UCSD-AML1 (cell line): ENCODE measurements at regions not wholly inside any gene's neighbourhood (a gene's known extent, or its start where the extent isn't known, plus 50 kb on each side); places are given as distances from the start of the nearest gene placed in this dataset.

Source experiments
- DNase-seq: peaks from one replicate; lab custom pipeline; 2025; ENCODE audit not compliant: unreplicated experiment; lab: John Stamatoyannopoulos, UW

DNA sequence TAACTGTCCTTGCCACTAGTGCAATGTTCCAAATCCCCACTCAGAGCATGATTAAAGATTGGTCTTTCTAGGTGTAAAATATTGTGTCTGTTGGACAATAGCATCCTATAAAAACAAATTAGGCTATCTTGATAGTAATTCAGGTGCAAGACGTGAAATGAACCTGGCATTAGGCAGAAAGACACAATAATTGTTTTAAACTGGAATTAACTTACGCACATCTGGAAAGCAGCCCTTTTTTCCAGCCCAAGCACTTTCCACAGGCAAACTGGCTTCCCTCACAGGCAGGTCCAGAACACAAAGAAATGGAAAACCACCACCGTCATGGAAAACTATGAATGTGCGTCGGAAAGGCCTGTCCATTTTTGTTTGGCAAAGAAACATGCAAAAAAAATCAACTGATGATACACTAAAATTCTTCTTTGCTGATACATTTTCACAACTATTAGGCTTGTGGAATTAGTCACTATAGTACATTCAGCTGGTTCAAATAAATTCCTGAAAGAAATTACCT, 474.7 kb upstream of the IL12A start:
- no peak for DNase-seq

GRCh38 chr3:159517105-159517504, 471.5 kb upstream of the IL12A start:
- no peak for DNase-seq

DNA sequence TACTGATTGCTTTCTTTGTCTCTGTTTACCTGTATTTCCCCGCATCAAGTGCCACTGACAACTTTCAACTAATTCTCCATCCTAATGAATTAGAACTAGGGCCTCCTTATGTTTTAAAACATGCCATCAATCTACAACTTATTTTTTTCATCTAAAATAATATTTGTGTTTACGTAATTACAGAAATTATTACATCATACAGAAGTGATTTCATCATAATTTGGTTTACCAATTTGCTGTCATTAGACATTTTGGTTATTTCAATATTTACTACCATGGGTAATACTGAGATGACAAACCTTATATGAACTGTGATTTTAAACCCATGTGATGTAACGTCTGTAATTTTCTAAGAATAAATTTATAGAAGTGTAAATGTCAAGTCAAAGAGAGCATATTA, 468.0 kb upstream of the IL12A start:
- DNase-seq: no peak

- DNase-seq: no peak
These were observed 466.4 kb upstream of the IL12A start for GRCh38 chr3:159522276-159522675.

DNA sequence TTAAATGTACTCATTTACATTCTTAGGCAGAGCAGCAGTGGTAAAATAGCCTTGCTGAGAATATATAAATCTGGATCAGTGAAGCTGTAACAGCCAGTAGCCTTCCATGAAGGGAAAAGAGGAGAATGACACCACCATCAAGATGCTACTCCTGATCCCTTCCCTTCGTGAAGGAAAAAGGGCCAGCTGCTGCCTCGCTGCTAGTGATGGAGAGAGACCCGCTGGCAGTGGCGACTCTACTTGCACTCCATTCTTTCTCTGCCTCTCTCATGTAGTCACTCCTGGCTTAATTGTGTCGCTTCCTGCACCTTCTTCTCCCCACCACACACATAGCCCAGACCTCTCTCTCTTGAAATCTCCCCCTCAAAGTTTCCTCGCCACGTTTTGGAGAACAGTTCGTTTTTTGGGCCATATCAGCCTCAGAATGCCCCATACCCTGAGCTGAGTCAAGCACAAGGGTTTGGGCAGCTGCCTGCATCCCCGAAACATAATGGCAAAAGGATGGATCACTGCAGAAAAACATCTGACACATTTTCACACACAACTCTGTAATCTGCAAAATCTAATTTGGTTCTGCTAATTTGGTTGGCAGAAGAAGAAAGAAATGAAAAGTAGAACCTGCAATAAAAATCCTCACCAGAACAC, 460.3 kb upstream of the IL12A start:
- no peak for DNase-seq

- no peak for DNase-seq
These were observed 456.1 kb upstream of the IL12A start for GRCh38 chr3:159532577-159532976.

- DNase-seq: no peak
These were observed 454.1 kb upstream of the IL12A start for GRCh38 chr3:159534496-159534895.

GRCh38 chr3:159536876-159537275, 451.8 kb upstream of the IL12A start:
- DNase-seq: no peak

- DNase-seq: no peak
These were observed 450.1 kb upstream of the IL12A start for GRCh38 chr3:159538507-159538906.

GRCh38 chr3:159540882-159541495, 447.6 kb upstream of the IL12A start:
- no peak for DNase-seq

DNA sequence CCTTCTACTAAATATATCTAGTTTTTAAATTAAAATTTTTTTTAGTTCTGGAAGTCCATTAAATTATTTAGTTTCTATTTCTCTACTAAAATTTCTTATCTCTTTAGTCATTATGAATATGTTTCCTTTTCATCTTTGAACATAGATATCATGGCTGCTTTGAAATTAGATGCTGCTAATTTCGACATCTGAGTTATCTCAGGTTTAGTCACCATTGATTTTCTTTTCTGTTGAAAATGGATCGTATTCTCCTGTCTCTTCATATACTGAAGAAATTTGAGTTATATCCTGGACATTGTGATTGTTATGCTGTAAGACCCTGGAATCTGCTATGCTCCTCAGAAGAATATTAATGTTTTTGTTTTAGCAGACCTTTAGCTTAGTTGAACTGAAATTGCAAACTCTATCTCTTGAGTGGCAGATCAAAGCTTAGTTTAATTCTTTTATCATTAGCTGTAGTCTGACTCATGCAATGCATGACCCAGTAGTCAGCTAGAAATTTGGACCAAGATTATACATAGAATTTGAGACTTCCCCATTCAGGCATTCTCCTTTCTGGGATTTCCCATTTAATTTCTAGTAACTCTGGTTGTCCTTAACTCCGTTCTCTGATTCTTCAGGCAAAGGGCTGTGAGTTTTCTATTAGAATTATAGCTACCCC, 439.8 kb upstream of the IL12A start:
- no peak for DNase-seq

GRCh38 chr3:159555205-159555604, 433.4 kb upstream of the IL12A start:
- DNase-seq: no peak

- no peak for DNase-seq
These were observed 428.9 kb upstream of the IL12A start for GRCh38 chr3:159559771-159560170.

GRCh38 chr3:159560214-159560979, 428.2 kb upstream of the IL12A start:
- no peak for DNase-seq

- no peak for DNase-seq
These were observed 423.3 kb upstream of the IL12A start for GRCh38 chr3:159565313-159565712.

DNA sequence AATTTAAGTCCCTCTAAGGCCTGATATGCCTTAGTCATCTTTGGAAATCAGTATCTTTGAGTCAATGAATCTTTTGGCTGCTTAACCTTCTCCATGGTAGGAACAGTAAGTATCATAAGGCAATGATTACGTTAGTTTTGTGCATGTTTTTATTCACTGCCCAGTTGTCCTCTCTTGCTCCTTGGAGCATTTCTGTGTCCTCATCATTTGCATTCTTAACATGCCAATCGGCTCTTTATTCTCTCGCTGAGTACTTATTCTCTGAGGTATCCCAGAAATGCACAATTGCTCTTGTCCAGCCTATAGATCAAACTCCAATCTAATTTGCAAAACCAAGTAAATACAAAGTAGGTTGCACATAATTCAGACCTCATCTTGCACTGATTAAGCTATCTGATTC, 405.0 kb upstream of the IL12A start:
- no peak for DNase-seq

- no peak for DNase-seq
These were observed 404.2 kb upstream of the IL12A start for GRCh38 chr3:159584421-159584820.

DNA sequence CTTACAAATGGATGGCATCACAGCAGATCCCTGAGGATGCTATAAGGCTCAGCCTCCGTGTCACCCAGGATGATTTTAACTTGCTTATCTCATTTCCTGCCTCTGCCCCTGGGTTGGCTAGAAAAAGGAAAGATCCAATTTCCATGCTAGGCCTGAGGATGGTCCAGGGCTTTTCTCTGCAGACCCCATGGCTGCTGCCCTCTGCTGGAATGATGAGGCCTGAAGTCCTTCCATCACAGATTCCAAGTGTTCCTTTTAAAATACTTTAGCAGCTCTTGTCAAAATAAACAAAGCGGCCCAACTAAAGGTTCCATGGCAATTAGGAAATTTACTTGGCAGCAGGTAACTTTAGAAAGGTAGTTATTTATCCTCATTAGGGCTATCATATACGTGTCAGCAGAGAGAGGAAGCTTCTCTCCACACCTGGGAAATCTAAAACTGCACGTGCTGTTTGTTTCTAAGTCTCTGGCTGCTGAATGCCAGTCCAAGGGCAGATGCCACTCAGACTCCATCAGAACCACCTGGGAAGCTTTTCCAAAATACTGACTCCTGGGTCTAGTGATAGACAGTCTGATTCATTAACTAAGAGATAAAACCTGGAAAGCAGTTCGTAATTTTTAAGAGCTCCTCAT, 401.9 kb upstream of the IL12A start:
- no peak for DNase-seq

DNA sequence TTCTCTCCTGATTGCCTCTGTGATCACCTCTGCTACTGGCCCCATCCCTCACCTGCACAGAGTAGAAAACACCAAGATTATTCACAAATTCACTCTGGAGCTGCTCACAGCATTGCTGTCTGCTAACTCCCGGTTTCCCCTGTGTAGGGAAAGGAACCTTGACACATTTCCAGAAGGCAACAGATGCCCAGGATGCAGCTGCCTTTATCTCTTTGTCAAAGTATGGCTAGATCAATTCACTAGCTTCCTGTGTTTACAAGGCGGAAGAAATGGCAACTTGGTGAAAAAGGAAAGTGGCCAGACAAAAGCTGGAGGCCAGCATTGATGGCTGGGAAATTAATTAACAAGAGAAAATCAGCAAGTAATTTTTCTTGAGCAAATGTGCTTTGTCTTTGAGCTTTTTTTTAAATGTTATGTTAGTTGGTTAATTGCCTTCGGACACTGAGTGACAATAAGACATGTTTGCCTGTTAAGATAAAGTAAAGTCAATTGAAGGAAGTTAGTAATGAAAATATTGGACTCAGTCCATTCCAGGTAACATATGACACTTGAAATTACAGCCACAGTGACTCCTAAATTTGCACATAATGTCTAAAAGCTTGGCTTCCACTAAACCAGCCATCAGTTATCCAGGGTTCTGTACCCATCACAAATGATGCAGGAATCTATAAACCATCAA, 394.6 kb upstream of the IL12A start:
- DNase-seq: no peak

DNA sequence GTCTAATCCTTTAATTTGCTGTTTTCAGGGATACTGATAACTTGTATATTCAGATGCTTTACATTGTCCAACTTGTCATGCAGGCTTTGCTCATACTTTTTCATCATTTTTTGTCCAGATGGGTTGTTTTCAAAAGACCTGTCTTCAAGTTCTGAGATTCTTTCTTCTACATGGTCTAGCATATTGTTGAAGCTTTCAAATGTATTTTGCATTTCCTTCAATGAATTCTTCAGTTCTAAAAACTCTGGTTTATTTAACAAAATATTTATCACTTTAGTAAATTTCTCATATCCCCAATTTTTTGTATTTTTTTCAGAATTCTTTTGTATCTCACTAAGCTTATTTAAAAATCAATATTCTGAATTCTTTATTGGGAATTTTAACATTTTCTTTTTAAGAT, 388.3 kb upstream of the IL12A start:
- no peak for DNase-seq

DNA sequence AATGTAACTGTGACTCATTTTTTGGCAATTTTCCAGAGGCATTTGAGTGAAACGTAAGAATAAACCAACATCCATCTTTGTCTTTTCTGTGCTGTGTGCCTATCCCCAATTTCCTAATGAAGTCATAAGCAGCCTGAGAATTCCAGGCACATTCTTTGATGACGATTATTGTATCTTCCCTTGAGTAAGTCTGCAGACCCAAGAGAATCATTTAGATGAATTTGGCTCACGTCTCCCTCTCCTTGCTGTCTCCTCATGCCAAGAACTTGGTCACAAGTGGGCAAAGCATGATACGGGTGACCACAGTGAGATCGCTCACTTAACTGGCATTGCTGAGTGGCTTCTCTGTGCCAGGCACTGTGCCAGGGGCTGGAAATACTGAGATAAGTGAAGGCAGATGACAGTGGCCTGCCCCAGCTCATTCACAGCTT, 384.5 kb upstream of the IL12A start:
- DNase-seq: no peak
